Right atrium auricular region (tissue), 2 donors: ENCODE measurements at regions not wholly inside any gene's neighbourhood (a gene's known extent, or its start where the extent isn't known, plus 50 kb on each side); places are given as distances from the start of the nearest gene placed in this dataset.
"Not testable (repeated sequence)": the region's sequence is repeated elsewhere in the genome, so short reads cannot be mapped to it uniquely, and the experiment has no call there.

ENCODE experiments used
- DNase-seq: peaks from one replicate; pipeline ENCODE4 v3.0.0-alpha.2; 2019; ENCODE audit warnings: low spot score
- H3K27ac ChIP-seq, 2 donors: fragments of 200-600 bp; sonication (generic); 1 replicate in 1 of 2; 2 replicates in 1 of 2; pipeline ENCODE4 v1.5.1; 2016 to 2019
- H3K27me3 ChIP-seq, 2 donors: fragments of 200-600 bp; sonication (generic); one replicate each; pipeline versions ENCODE4 v1.5.1 to v1.6.0; 2017 to 2019
- H3K36me3 ChIP-seq: fragments of 200-600 bp; sonication (generic); one replicate; pipeline ENCODE4 v1.5.1; 2016
- H3K4me1 ChIP-seq, 2 donors: fragments of 200-600 bp; sonication (generic); one replicate each; pipeline versions ENCODE4 v1.5.1 to v1.6.0; 2017 to 2019
- H3K4me3 ChIP-seq, 2 donors: fragments of 200-600 bp; sonication (generic); 1 replicate in 1 of 2; 2 replicates in 1 of 2; pipeline ENCODE4 v1.5.1; 2017 to 2019; ENCODE audit warnings: mild to moderate bottlenecking in 1 of 2, moderate library complexity in 1 of 2
- H3K9me3 ChIP-seq, 2 donors: fragments of 200-600 bp; sonication (generic); one replicate each; pipeline ENCODE4 v1.5.1; 2019
- CTCF ChIP-seq, 2 donors: fragments of 200-600 bp; sonication (generic); IDR thresholded peaks; one replicate each; pipeline ENCODE4 v1.5.1; 2019; ENCODE audit warnings: antibody characterized with exemption in 2 of 2

DNA sequence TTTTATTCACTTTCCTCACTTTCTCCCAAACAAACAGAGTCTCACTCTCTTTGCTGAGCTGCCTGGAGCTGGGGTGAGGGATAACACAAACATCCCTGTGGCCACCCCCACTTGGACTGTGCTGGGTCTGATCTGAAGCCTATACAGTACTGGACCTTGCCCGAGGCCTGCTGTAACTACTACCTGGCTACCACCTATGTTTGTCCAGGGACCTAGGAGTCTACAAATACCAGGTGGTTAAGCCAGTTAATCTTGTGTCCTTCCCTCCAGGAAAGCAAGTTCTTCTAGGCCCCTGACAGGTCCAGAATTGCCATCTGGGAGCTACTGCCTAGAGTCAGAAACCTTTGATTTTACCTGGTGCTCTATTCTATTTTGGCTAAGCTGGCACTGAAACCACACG, 87.3 kb downstream of the RTL3 start:
- H3K27me3 ChIP-seq = no peaks in the 10 kb centered on the region
- H3K36me3 ChIP-seq = no peaks in the 10 kb centered on the region
- H3K4me3 ChIP-seq = no peak overlapping the region
- no peak for DNase-seq
- H3K4me1 ChIP-seq = no peaks in the 10 kb centered on the region
- H3K27ac ChIP-seq = no peak overlapping the region
- TF ChIP-seq CTCF (IDR thresholded peaks at IDR 0.05) = no peak
- H3K9me3 ChIP-seq = no peaks in the 10 kb centered on the region

DNA sequence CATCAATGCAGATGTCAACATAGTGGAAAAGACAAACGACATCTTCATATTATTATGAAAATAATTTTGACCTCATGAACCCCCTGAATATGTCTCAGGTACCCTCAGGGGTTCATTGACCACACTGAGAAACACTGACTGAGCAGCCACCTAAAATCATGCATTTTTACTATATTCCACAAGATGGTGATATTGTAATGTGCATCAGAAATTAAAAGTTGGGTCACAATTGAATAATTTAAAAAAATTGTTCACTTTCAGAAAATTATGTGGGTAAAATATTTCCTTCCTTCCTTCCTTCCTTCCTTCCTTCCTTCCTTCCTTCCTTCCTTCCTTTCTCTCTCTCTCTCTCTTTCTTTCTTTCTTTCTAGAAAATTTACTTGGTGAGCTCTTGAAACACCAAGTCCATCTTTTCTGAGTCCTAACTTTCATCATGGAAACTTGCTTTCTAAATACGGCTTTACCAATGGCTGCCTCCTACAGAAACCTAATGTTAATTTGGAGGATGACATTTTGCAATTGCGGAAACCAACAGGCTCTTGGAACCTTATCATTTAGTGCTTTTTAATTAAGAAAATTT, 103.6 kb downstream of the RTL3 start:
- H3K36me3 ChIP-seq = no peaks in the 10 kb centered on the region
- no peak overlapping the region for H3K4me3 ChIP-seq
- no peak for DNase-seq
- peaks cover 0 to 9% of the 10 kb centered on the region in 2 donors for H3K9me3 ChIP-seq
- no peaks in the 10 kb centered on the region for H3K4me1 ChIP-seq
- H3K27me3 ChIP-seq = no peaks in the 10 kb centered on the region
- peak in 1 of 2 donors; percentile 62 for TF ChIP-seq CTCF (IDR thresholded peaks at IDR 0.05)
- H3K27ac ChIP-seq = no peak overlapping the region

DNA sequence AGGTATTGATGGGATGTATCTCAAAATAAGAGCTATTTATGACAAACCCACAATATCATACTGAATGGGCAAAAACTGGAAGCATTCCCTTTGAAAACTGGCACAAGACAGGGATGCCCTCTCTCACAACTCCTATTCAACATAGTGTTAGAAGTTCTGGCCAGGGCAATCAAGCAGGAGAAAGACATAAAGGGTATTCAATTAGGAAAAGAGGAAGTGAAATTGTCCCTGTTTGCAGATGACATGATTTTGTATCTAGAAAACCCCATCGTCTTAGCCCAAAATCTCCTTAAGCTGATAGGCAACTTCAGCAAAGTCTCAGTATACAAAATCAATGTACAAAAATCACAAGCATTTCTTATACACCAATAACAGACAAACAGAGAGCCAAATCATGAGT, 106.5 kb downstream of the RTL3 start:
- not testable (repeated sequence) for H3K4me3 ChIP-seq, H3K27me3 ChIP-seq, H3K4me1 ChIP-seq, DNase-seq, H3K27ac ChIP-seq, H3K9me3 ChIP-seq, H3K36me3 ChIP-seq

DNA sequence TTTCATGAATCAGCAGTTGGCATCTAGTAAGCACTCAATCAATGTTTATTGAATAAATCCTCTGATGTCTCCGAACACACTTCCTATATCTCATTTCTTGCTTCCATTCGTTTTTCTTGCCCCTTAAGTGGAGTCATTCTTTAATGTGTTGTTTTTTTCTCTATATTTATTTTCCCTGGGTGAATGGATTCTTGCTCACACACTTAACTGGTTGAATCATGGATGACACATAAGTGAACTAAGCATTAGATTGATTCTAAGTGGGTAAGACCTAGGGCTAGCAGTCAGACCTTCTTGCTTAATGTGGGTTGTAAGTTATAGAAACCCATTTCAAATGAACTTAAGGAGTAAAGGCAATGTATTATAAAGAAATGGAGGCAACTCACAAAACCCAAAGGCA, 111.1 kb downstream of the RTL3 start:
- DNase-seq = no peak
- Histone ChIP-seq H3K27ac (no peak overlapping the region), H3K9me3 (peaks cover 0 to 9% of the 10 kb centered on the region in 2 donors), H3K27me3 (no peaks in the 10 kb centered on the region), H3K4me1 (no peaks in the 10 kb centered on the region), H3K36me3 (no peaks in the 10 kb centered on the region), H3K4me3 (no peak overlapping the region)
- TF ChIP-seq CTCF (IDR thresholded peaks at IDR 0.05) = no peak

DNA sequence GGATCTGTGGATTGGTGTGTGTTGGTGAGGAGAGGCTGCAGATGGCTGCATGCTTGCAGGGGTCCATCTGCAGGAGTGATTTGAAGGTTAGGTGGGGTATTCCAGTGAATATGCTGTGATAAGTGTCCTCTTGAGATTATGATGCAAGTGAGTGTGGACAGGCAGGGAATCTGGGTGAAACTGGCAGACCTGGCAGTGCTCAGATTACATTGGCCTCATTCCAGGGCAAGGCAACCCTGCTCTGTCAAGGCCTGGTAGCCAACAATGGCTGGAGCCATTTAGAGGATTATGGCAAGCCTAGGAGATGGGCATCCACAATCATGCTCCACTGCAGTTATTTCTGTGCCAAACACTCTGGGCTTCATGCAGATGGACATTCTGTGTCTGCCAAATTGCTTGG, 113.9 kb downstream of the RTL3 start:
- H3K36me3 ChIP-seq = no peaks in the 10 kb centered on the region
- no peak for DNase-seq
- no peak overlapping the region for H3K4me3 ChIP-seq
- peaks cover 0 to 29% of the 10 kb centered on the region in 2 donors for H3K9me3 ChIP-seq
- no peaks in the 10 kb centered on the region for H3K4me1 ChIP-seq
- H3K27me3 ChIP-seq = no peaks in the 10 kb centered on the region
- no peak for TF ChIP-seq CTCF (IDR thresholded peaks at IDR 0.05)
- H3K27ac ChIP-seq = no peak overlapping the region

GRCh38 chrX:78543281-78543680, 115.8 kb downstream of the RTL3 start:
- Histone ChIP-seq H3K27me3 (no peaks in the 10 kb centered on the region), H3K9me3 (peaks cover 0 to 32% of the 10 kb centered on the region in 2 donors), H3K4me1 (no peaks in the 10 kb centered on the region), H3K4me3 (no peak overlapping the region), H3K36me3 (no peaks in the 10 kb centered on the region), H3K27ac (no peak overlapping the region)
- no peak for DNase-seq
- no peak for TF ChIP-seq CTCF (IDR thresholded peaks at IDR 0.05)
